GM06990 (cell line): ENCODE measurements at regions not wholly inside any gene's neighbourhood (a gene's known extent, or its start where the extent isn't known, plus 50 kb on each side); places are given as distances from the start of the nearest gene placed in this dataset.

Experiments used
- DNase-seq: peaks from one replicate; pipeline ENCODE4 v3.0.0-alpha.2; 2011; ENCODE audit not compliant: insufficient read length; ENCODE audit errors: extremely low read depth
- H3K27me3 ChIP-seq: replicated peaks from 2 replicates; pipeline ENCODE4 v1.6.0; 2011; ENCODE audit warnings: low read length; ENCODE audit not compliant: control insufficient read depth, insufficient read depth
- H3K36me3 ChIP-seq: 2 replicates; pipeline ENCODE4 v1.5.1; 2011; ENCODE audit warnings: low read length; ENCODE audit not compliant: control insufficient read depth, insufficient read depth
- H3K4me3 ChIP-seq: replicated peaks from 2 replicates; pipeline ENCODE4 v1.5.1; 2011; ENCODE audit warnings: low read depth, mild to moderate bottlenecking, control low read depth, low read length
- TF ChIP-seq, protein P1 (sequence below): IDR thresholded peaks from 2 replicates; pipeline ENCODE4 v1.5.1; 2011; ENCODE audit warnings: low read length, control low read depth, mild to moderate bottlenecking, inconsistent platforms; ENCODE audit not compliant: insufficient read depth, poor library complexity, severe bottlenecking

DNA sequence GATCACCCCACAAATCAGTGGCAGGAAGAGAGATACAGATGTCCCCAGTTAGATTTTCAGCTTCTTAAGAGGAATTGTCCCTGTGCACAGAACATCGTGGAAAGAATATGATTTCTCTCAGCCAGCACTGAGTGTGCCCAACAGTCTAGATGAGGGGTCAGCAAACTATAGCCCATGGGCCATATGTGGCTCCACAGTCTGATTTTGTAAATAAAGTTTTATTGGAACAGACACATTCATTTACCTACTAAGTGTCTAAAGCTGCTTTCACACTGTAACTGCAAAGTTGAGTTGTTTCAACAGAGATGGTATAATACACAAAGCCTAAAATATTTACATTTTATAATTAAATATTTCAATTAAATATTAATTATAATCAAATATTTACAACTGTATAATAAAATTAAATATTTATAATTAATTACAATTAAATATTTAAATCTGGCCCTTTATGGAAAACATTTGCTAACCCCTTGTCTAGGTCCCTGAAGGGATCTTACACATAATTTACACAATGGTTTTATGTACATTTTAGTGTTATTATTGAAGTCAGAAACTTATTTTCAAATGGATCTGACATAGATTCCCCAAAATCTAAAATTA is 407.6 kb downstream of the PTPRU start:
- TF ChIP-seq, protein P1, sequence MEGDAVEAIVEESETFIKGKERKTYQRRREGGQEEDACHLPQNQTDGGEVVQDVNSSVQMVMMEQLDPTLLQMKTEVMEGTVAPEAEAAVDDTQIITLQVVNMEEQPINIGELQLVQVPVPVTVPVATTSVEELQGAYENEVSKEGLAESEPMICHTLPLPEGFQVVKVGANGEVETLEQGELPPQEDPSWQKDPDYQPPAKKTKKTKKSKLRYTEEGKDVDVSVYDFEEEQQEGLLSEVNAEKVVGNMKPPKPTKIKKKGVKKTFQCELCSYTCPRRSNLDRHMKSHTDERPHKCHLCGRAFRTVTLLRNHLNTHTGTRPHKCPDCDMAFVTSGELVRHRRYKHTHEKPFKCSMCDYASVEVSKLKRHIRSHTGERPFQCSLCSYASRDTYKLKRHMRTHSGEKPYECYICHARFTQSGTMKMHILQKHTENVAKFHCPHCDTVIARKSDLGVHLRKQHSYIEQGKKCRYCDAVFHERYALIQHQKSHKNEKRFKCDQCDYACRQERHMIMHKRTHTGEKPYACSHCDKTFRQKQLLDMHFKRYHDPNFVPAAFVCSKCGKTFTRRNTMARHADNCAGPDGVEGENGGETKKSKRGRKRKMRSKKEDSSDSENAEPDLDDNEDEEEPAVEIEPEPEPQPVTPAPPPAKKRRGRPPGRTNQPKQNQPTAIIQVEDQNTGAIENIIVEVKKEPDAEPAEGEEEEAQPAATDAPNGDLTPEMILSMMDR, result no peak
- Histone ChIP-seq H3K4me3 (no peak overlapping the region), H3K27me3 (no peaks in the 10 kb centered on the region), H3K36me3 (no peaks in the 10 kb centered on the region)
- DNase-seq, result no peak

DNA sequence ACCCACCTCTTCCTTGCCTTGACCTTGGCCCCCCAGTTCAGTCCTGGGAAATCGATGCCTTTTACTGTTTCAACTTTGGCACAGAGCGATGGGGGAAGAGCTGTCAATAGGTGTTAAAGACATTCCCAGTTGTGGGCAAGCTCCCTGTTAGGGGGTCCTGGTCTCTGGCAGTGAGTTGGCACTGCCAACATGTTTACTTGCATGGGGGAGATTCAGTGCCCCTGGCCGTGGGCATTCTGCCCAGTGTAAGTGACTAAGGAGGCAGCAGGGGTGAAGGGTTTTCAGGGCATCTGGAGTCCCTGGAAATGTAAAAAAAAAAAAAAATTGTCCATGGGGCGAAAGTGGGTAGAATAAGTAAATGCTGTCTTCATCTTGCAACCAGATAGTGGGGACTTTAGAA is 407.0 kb downstream of the PTPRU start:
- TF ChIP-seq, protein P1, result no peak
- Histone ChIP-seq H3K4me3 (no peak overlapping the region), H3K36me3 (no peaks in the 10 kb centered on the region), H3K27me3 (no peaks in the 10 kb centered on the region)
- no peak for DNase-seq

DNA sequence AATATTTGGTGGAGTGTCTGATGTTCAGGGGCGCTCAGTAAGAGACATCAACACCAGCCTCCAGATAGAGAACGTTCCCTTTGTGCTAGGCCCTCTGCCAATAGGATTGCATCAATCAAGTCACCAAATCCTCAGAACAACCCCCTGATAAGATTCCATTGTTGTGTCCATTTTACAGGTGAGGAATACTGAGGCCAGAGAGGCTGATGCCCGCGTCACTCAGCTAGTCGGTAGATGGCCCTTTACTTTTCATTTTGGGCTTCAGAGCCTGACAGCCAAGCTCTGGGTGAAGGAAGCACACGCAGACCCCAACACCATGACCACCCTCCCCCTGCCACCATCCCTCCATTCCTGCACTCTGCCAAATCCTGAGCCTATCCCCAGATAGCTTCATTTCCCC is 406.2 kb downstream of the PTPRU start:
- TF ChIP-seq, protein P1, result no peak
- no peaks in the 10 kb centered on the region for H3K27me3 ChIP-seq
- DNase-seq, result no peak

DNA sequence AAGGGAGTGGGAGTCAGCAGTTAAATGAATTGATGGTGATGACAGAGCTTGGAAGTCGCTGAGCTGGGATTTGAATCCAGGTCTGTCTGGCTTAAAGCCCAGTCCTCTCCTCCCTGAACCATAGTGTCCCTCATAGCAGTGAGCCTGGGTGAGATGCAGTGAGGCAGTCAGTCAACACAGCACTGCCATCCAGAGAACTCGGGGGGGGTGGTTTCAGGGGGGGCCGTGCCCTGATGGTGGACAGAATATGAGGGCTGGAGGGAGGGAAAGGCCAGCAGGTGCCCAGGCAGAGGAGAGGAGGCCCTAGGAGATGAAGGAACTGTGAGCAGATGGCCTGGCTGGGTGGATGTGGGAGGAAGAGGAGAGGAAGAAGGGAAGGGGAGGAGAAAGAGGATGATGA is 405.6 kb downstream of the PTPRU start:
- Histone ChIP-seq H3K4me3 (no peak overlapping the region), H3K36me3 (no peaks in the 10 kb centered on the region), H3K27me3 (no peaks in the 10 kb centered on the region)
- no peak for DNase-seq
- TF ChIP-seq, protein P1, result no peak

More for the DNA sequence above, 406.2 kb downstream of the PTPRU start:
- no peak overlapping the region for H3K4me3 ChIP-seq
- no peaks in the 10 kb centered on the region for H3K36me3 ChIP-seq

DNA sequence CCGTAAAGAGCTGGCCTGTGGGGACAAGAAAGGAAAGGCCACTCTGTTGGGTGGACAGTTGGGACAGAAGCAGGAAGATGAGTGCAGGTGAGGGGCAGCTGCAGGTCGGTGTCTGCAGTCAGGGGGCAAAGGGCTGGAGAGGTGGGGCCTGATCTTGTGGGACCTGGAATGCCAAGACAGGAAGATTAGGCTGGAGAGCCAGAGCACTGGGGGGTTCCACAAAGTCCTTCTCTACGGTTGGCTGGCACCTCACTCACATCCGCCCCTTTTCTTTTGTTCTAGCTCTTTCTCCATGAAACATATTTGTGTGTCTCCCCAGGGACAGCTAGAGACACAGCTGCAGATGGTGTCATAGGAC is 404.1 kb downstream of the PTPRU start:
- no peak for DNase-seq
- H3K27me3 ChIP-seq, result no peaks in the 10 kb centered on the region
- H3K4me3 ChIP-seq, result no peak overlapping the region
- H3K36me3 ChIP-seq, result no peaks in the 10 kb centered on the region
- TF ChIP-seq, protein P1, result no peak
